ENCODE measurements at regions not wholly inside any gene's neighbourhood (a gene's known extent, or its start where the extent isn't known, plus 50 kb on each side); places are given as distances from the start of the nearest gene placed in this dataset.

GRCh38 chr1:163922743-163923201, 601.0 kb downstream of the NUF2 start:
- TF ChIP-seq EP300 (IDR thresholded peaks at IDR 0.05), result no peak
- no peak for TF ChIP-seq CTCF (IDR thresholded peaks at IDR 0.05)
- no peak for TF ChIP-seq POLR2A (IDR thresholded peaks at IDR 0.05)
